Astrocyte (in vitro differentiated cells and primary cell): ENCODE measurements at regions not wholly inside any gene's neighbourhood (a gene's known extent, or its start where the extent isn't known, plus 50 kb on each side); places are given as distances from the start of the nearest gene placed in this dataset.

Experiments
- DNase-seq: peaks from one replicate; pipeline ENCODE4 v3.0.0-alpha.2; 2010; ENCODE audit warnings: low read depth
- FAIRE-seq: peaks from 2 replicates; lab custom pipeline; 2011; peaks lifted over from hg19 to GRCh38; lab: Jason Lieb, UNC
- H2AFZ ChIP-seq: 2 replicates; pipeline ENCODE4 v1.6.0; 2012; ENCODE audit warnings: low read depth, low read length, inconsistent platforms
- H3K27ac ChIP-seq: 2 replicates; pipeline ENCODE4 v1.5.1; 2011; ENCODE audit warnings: low read depth, low read length, inconsistent platforms
- H3K27me3 ChIP-seq: 2 replicates; pipeline ENCODE4 v1.6.0; 2011; ENCODE audit warnings: low read length, inconsistent platforms; ENCODE audit not compliant: insufficient read depth
- H3K36me3 ChIP-seq: 2 replicates; pipeline ENCODE4 v1.5.1; 2011; ENCODE audit warnings: low read length, inconsistent platforms; ENCODE audit not compliant: insufficient read depth
- H3K4me1 ChIP-seq: 2 replicates; pipeline ENCODE4 v1.5.1; 2011; ENCODE audit warnings: low read length, inconsistent platforms; ENCODE audit not compliant: insufficient read depth
- H3K4me2 ChIP-seq: 2 replicates; pipeline ENCODE4 v1.6.0; 2012; ENCODE audit warnings: low read length, inconsistent platforms
- H3K4me3 ChIP-seq: 2 replicates; pipeline ENCODE4 v1.5.1; 2011; ENCODE audit warnings: low read depth, mild to moderate bottlenecking, low read length, inconsistent platforms; ENCODE audit not compliant: insufficient read depth
- H3K79me2 ChIP-seq: 2 replicates; pipeline ENCODE4 v1.6.0; 2012; ENCODE audit warnings: mild to moderate bottlenecking, low read length, inconsistent platforms; ENCODE audit not compliant: insufficient read depth
- H3K9ac ChIP-seq: 2 replicates; pipeline ENCODE4 v1.6.0; 2012; ENCODE audit warnings: mild to moderate bottlenecking, low read length, inconsistent platforms
- H3K9me3 ChIP-seq: 2 replicates; pipeline ENCODE4 v1.5.1; 2012; ENCODE audit warnings: low read depth, mild to moderate bottlenecking, low read length, inconsistent platforms; ENCODE audit not compliant: insufficient read depth
- H4K20me1 ChIP-seq: 2 replicates; pipeline ENCODE4 v1.6.0; 2012; ENCODE audit warnings: low read length, inconsistent platforms; ENCODE audit not compliant: insufficient read depth
- H3K27ac Mint-ChIP-seq: one replicate; pipeline ENCODE4 v1.8.0; 2021; ENCODE audit warnings: mild to moderate bottlenecking, mixed read lengths; ENCODE audit not compliant: unreplicated experiment
- H3K27me3 Mint-ChIP-seq: one replicate; pipeline ENCODE4 v1.8.0; 2021; ENCODE audit warnings: low read depth, mixed read lengths; ENCODE audit not compliant: unreplicated experiment
- H3K36me3 Mint-ChIP-seq: one replicate; pipeline ENCODE4 v1.8.0; 2021; ENCODE audit warnings: low read depth, mixed read lengths; ENCODE audit not compliant: unreplicated experiment
- H3K4me1 Mint-ChIP-seq: one replicate; pipeline ENCODE4 v1.8.0; 2021; ENCODE audit warnings: low read depth, mixed read lengths; ENCODE audit not compliant: unreplicated experiment
- H3K4me3 Mint-ChIP-seq: one replicate; pipeline ENCODE4 v1.8.0; 2021; ENCODE audit warnings: mild to moderate bottlenecking, moderate library complexity, mixed read lengths; ENCODE audit not compliant: unreplicated experiment
- H3K9me3 Mint-ChIP-seq: one replicate; pipeline ENCODE4 v1.8.0; 2021; ENCODE audit warnings: mild to moderate bottlenecking, mixed read lengths; ENCODE audit not compliant: unreplicated experiment
- EZH2 ChIP-seq: IDR thresholded peaks from 2 replicates; pipeline ENCODE4 v1.6.1; 2012; ENCODE audit warnings: mild to moderate bottlenecking, low read length, inconsistent platforms; ENCODE audit not compliant: insufficient read depth
- TF ChIP-seq, protein P1 (sequence below): IDR thresholded peaks from 2 replicates; pipeline ENCODE4 v1.5.1; 2011; ENCODE audit warnings: low read depth, mild to moderate bottlenecking, inconsistent platforms, low read length, moderate library complexity; ENCODE audit not compliant: insufficient read depth

DNA sequence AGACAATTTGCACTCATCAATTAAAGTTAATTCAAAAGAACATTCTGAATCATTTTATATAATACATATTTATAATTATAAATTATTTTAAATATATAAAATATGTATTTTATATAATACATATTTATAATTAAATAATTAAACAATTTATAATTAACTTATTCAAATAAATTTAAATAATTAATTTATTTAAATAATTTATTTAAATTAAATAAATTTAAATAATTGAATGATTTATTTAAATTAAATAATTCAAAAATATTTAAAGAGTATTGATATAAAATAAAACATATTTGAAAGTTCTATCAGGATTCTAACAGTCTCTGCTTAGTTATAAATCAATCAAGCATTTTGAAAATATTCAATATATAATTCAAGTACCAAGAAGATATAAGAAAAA lies 775.5 kb upstream of the CTNND2 start:
- FAIRE-seq = no peak
- Mint-ChIP-seq H3K4me1 (no peaks in the 10 kb centered on the region), H3K9me3 (peaks cover 2% of the 10 kb centered on the region), H3K36me3 (no peaks in the 10 kb centered on the region), H3K4me3 (no peak overlapping the region), H3K27ac (no peak overlapping the region), H3K27me3 (no peaks in the 10 kb centered on the region)
- H2AFZ ChIP-seq = no peak overlapping the region
- H4K20me1 ChIP-seq = no peaks in the 10 kb centered on the region
- no peak overlapping the region for H3K9ac ChIP-seq
- H3K36me3 ChIP-seq = no peaks in the 10 kb centered on the region
- no peak overlapping the region for H3K27ac ChIP-seq
- no peaks in the 10 kb centered on the region for H3K27me3 ChIP-seq
- H3K4me3 ChIP-seq = no peak overlapping the region
- H3K4me2 ChIP-seq = no peak overlapping the region
- no peaks in the 10 kb centered on the region for H3K4me1 ChIP-seq
- no peak for DNase-seq
- H3K9me3 ChIP-seq = no peaks in the 10 kb centered on the region
- H3K79me2 ChIP-seq = no peaks in the 10 kb centered on the region
- TF ChIP-seq EZH2 = no peak
- TF ChIP-seq, protein P1, sequence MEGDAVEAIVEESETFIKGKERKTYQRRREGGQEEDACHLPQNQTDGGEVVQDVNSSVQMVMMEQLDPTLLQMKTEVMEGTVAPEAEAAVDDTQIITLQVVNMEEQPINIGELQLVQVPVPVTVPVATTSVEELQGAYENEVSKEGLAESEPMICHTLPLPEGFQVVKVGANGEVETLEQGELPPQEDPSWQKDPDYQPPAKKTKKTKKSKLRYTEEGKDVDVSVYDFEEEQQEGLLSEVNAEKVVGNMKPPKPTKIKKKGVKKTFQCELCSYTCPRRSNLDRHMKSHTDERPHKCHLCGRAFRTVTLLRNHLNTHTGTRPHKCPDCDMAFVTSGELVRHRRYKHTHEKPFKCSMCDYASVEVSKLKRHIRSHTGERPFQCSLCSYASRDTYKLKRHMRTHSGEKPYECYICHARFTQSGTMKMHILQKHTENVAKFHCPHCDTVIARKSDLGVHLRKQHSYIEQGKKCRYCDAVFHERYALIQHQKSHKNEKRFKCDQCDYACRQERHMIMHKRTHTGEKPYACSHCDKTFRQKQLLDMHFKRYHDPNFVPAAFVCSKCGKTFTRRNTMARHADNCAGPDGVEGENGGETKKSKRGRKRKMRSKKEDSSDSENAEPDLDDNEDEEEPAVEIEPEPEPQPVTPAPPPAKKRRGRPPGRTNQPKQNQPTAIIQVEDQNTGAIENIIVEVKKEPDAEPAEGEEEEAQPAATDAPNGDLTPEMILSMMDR = no peak

DNA sequence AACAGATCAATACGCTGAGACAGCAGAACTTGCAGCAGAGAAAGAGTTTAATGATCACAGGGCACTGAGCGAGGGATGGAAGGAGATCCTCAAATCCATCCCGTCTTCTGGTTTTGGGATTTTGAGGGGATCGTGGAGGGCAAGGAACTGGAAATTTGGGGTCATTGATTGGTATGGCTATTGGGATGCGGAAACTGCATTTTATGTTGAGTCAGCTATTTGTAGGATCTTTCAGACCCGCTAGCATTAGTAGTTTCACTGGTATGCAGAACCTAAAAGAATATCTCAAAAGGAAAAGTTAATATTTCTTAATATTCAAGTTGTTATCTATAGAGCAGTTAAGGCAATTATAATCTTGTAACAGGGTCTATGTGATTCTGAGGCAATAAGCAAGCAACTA lies 771.7 kb upstream of the CTNND2 start:
- Histone ChIP-seq H3K36me3 (no peaks in the 10 kb centered on the region), H3K4me2 (no peak overlapping the region), H4K20me1 (no peaks in the 10 kb centered on the region), H3K27me3 (no peaks in the 10 kb centered on the region), H3K4me3 (no peak overlapping the region), H3K79me2 (no peaks in the 10 kb centered on the region), H3K27ac (no peak overlapping the region), H3K9ac (no peak overlapping the region), H2AFZ (no peak overlapping the region), H3K4me1 (no peaks in the 10 kb centered on the region), H3K9me3 (peaks cover 3% of the 10 kb centered on the region)
- DNase-seq (no peak), FAIRE-seq (no peak)
- Mint-ChIP-seq H3K36me3 (no peaks in the 10 kb centered on the region), H3K4me1 (no peaks in the 10 kb centered on the region), H3K27ac (no peak overlapping the region), H3K4me3 (no peak overlapping the region), H3K9me3 (peaks cover 5% of the 10 kb centered on the region), H3K27me3 (no peaks in the 10 kb centered on the region)
- no peak for TF ChIP-seq EZH2
- TF ChIP-seq, protein P1 = no peak

DNA sequence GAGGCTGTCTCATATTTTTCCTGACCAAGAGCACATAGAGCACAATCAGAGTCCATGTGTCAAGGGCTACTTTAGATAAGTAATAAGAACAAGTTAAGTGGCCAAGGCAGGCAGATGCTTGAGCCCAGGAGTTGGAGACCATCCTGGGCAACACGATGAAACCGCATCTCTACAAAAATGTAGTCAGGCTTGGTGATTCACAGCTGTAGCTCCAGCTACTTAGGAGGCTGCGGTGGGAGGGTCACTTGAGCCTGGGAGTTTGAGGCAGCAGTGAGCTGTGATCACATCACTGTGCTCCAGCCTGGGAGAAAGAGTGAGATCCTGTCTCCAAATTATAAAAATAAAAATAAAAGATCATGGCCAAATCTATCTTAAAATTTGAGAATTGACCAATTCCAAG lies 767.9 kb upstream of the CTNND2 start:
- TF ChIP-seq, protein P1 = no peak
- no peak for TF ChIP-seq EZH2
- Histone ChIP-seq H3K27me3 (no peaks in the 10 kb centered on the region), H4K20me1 (no peaks in the 10 kb centered on the region), H3K9ac (no peak overlapping the region), H3K4me3 (no peak overlapping the region), H3K4me2 (no peak overlapping the region), H2AFZ (no peak overlapping the region), H3K9me3 (peaks cover 3% of the 10 kb centered on the region), H3K4me1 (no peaks in the 10 kb centered on the region), H3K79me2 (no peaks in the 10 kb centered on the region), H3K36me3 (no peaks in the 10 kb centered on the region), H3K27ac (no peak overlapping the region)
- Mint-ChIP-seq H3K36me3 (no peaks in the 10 kb centered on the region), H3K27me3 (peaks cover 16% of the 10 kb centered on the region), H3K9me3 (peaks cover 5% of the 10 kb centered on the region), H3K4me3 (no peak overlapping the region), H3K4me1 (no peaks in the 10 kb centered on the region), H3K27ac (no peak overlapping the region)
- DNase-seq = no peak
- FAIRE-seq = no peak
